SH-SY5Y (cell line): ENCODE measurements at regions not wholly inside any gene's neighbourhood (a gene's known extent, or its start where the extent isn't known, plus 50 kb on each side); places are given as distances from the start of the nearest gene placed in this dataset.

Experiments
- GATA2 ChIP-seq: IDR thresholded peaks from 2 replicates; pipeline ENCODE4 v1.6.1; 2011; ENCODE audit warnings: mild to moderate bottlenecking, low read depth, low read length
- GATA3 ChIP-seq: IDR thresholded peaks from 2 replicates; pipeline ENCODE4 v1.6.1; 2011; ENCODE audit warnings: low read depth, mild to moderate bottlenecking, low read length, moderate library complexity

- TF ChIP-seq GATA3 = no peak
- TF ChIP-seq GATA2 = no peak
These were observed 1052.6 kb upstream of the PIK3C3 start for GRCh38 chr18:40902436-40902835.
